NCI-H82 treated with DMSO at 0.1 percent for 48 hours (cell line): ENCODE measurements at regions not wholly inside any gene's neighbourhood (a gene's known extent, or its start where the extent isn't known, plus 50 kb on each side); places are given as distances from the start of the nearest gene placed in this dataset.
A peak's percentile ranks its signal among the peaks of the same experiment; 100 is the strongest.

ENCODE experiments used
- DNase-seq: peaks from one replicate; lab custom pipeline; 2025; ENCODE audit not compliant: unreplicated experiment; lab: John Stamatoyannopoulos, UW

- peak; percentile 93 for DNase-seq
Observed at GRCh38 chr1:204736836-204737235, 51.3 kb upstream of the LRRN2 start.

DNA sequence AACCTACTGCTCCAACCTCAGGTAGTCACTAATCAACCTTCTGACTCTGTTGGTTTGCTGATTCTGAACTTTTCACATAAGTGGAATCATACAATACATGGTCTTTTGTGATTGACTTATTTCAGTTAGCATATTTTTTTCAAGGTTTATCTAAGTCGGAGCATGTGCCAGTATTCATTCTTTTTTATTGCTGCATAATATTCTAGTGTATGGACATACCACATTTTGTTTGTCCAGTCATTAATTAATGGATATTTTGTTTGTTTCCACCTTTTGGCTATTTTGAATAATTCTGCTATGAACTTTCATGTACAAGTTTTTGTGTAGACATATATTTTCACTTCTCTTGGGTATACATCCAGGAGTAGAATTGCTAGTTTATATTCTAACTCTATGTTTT, 53.0 kb upstream of the LRRN2 start:
- no peak for DNase-seq

DNA sequence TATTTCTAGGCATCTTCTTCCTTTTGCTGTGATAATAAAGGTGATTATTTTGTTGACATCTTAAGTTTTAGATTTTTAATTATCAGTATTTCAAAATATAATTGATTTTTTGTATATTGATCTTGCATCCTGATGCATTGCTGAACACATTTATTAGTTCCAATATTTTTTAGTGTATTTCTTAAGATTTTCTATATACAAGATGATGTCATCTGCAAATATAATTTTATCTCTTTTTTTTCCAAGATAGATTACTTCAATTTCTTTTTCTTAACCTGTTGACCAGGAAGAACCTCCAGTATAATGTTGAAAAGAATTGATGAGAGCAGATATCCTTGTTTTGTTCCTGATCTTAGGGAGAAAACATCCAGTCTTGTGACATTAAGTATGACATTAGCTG, 54.8 kb upstream of the LRRN2 start:
- no peak for DNase-seq

GRCh38 chr1:204741440-204741839, 55.9 kb upstream of the LRRN2 start:
- DNase-seq, result peak; percentile 98

DNA sequence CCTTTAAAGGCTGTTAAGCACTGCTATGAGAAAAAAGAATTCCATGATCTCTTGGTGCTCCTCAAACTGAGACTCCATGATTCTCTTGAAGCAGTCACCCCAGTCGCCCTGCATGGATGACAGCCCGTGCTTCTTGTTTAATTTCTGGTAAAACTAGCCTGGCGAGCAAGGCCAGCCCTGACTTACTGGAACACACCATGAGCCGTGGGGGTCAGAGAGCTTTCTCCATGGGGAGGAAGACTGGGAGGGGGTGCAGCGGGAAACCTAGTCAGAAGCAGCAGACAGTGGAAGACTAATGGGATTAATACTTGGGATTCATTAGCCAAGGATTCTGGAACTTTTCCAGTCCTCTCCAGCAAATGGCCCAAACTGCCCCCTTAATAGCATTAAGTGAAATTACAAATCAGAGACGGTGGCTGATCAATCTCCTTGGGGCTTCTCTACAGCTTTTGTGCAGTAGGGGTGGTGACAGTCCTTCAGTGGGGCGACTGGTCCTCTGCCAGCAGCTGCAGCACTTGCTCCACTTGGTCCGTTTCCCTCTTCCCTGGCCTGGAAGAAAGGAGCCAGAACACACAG, 57.2 kb upstream of the LRRN2 start:
- peak; percentile 100 for DNase-seq

GRCh38 chr1:204744107-204744779, 58.7 kb upstream of the LRRN2 start:
- DNase-seq, result no peak

DNA sequence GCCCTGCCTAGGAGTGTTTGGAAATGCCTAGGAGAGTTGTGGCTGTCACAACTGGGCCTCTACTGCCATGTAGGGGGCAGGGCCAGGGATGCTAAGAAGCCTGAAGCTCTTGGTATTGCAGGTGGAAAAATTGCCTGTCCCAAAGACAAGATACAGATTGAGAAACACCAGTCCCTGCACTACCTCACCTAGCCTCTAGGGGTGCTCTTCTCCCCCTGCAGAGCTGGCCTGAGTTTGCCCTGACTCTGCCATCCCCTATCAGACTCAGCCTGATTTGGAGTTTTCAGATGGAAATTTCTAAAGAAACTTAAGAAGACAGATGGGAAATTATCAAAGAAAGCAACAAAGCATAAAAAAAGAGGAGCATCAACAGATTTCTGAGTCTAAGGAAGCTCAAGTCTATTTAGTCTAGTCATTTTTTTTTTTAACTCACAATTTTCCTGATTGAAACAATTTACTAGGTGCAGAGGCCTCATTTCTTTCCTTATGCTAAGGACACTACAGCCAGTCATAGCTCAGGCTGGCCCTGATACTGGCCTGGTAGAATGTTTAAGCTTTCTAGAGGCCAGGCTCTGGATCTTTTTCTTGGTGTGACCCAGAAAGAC, 61.4 kb upstream of the LRRN2 start:
- DNase-seq, result peak; percentile 88

- DNase-seq, result no peak
Observed at GRCh38 chr1:204751480-204751879, 65.9 kb upstream of the LRRN2 start.

- DNase-seq, result no peak
Observed at GRCh38 chr1:204751883-204752687, 66.5 kb upstream of the LRRN2 start.

- DNase-seq, result no peak
Observed at GRCh38 chr1:204752688-204753040, 67.1 kb upstream of the LRRN2 start.

GRCh38 chr1:204754821-204755220, 69.3 kb upstream of the LRRN2 start:
- no peak for DNase-seq

GRCh38 chr1:204756349-204756748, 70.8 kb upstream of the LRRN2 start:
- no peak for DNase-seq

- DNase-seq, result peak; percentile 78
Observed at GRCh38 chr1:204756811-204757210, 71.3 kb upstream of the LRRN2 start.

- no peak for DNase-seq
Observed at GRCh38 chr1:204758601-204759000, 73.1 kb upstream of the LRRN2 start.

- DNase-seq, result no peak
Observed at GRCh38 chr1:204760350-204760749, 74.8 kb upstream of the LRRN2 start.

DNA sequence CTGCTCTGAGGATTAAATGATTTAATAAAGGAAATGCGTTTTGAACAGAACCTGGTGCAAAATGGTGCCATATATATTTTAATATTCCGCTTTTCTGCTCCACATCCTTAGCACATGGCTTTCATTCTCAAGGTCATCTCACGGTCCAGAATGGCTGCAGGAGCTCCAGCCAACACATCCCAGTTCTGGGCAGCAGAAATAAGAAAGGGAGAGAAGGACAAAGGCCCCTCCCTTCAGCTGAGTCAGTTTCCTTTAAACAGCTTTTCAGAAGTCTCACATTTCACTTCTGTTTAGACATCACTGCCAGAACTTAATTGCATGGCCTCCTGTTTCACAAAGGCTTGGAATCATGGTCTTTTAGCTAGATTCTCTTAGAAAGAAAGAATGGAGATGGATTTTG, 75.2 kb upstream of the LRRN2 start:
- DNase-seq, result no peak

- peak; percentile 86 for DNase-seq
Observed at GRCh38 chr1:204763773-204764427, 78.4 kb upstream of the LRRN2 start.

DNA sequence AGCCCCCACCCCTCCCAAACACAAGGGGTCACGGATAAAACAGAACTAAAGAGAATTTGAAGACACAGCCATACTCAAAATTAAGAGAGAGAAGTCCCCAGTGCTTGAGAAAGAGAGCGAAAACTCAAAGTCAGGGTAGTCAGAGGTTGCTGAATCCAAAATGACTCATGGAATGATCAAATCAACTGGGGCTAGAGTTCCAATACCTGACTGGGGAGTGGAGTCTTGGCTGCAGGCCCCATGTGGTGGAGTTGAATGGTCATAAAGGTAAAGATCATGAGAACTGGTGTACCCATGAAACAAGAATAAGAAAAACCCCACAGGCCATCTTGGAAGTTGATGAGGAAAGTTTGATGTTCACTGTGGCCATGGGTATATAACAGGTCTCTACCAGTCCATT, 84.5 kb upstream of the LRRN2 start:
- DNase-seq, result no peak

- DNase-seq, result no peak
Observed at GRCh38 chr1:204771358-204771757, 85.8 kb upstream of the LRRN2 start.

GRCh38 chr1:204773246-204773645, 87.7 kb upstream of the LRRN2 start:
- no peak for DNase-seq

DNA sequence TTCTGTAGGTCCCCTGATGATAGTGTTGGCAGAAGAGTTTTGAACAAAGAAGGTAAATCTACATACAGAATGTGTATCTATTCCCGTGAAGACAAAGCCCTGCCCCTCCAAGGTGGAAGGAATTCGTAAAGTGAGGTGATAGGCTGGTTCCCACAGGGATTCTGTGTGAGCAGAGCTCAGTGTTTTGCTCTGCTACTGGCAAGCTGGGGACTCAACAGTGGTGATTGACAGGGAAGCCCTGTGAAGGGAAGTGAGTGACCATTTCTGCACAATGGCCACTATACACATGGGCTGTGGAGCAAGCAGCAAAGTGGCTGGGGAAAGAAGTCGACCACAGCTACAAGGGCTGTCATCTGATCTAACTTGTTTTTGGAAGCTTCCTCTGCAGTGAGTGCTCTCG, 90.0 kb upstream of the LRRN2 start:
- no peak for DNase-seq
